CD14-positive monocyte (primary cell): ENCODE measurements at regions not wholly inside any gene's neighbourhood (a gene's known extent, or its start where the extent isn't known, plus 50 kb on each side); places are given as distances from the start of the nearest gene placed in this dataset.

Experiments
- DNase-seq, 3 donors: peaks; one replicate each; pipeline ENCODE4 v3.0.0-alpha.2; 2011 to 2022
- H2AFZ ChIP-seq: 2 replicates; pipeline ENCODE4 v1.6.0; 2012; ENCODE audit warnings: mild to moderate bottlenecking, low read depth, low read length, inconsistent platforms; ENCODE audit not compliant: insufficient read depth, poor library complexity, severe bottlenecking
- H3K27ac ChIP-seq, 2 donors: 1 replicate in 1 of 2; 2 replicates in 1 of 2; pipeline ENCODE4 v1.5.1; 2012 to 2013; ENCODE audit warnings: low read length in 2 of 2, control low read depth in 1 of 2, inconsistent platforms in 1 of 2, low read depth in 1 of 2, mild to moderate bottlenecking in 1 of 2
- H3K27me3 ChIP-seq, 2 donors: one replicate each; pipeline versions ENCODE4 v1.6.0 to v1.6.1; 2011 to 2013; ENCODE audit warnings: low read length in 2 of 2; ENCODE audit not compliant: control insufficient read depth in 2 of 2, insufficient read depth in 2 of 2
- H3K36me3 ChIP-seq, 2 donors: replicated peaks in 1 of 2; 1 replicate in 1 of 2; 2 replicates in 1 of 2; pipeline versions ENCODE4 v1.5.1 to v1.6.1; 2012 to 2013; ENCODE audit warnings: low read length in 2 of 2, control low read depth in 1 of 2, inconsistent platforms in 1 of 2, mild to moderate bottlenecking in 1 of 2; ENCODE audit not compliant: insufficient read depth in 2 of 2, control insufficient read depth in 1 of 2
- H3K4me1 ChIP-seq, 2 donors: 1 replicate in 1 of 2; 2 replicates in 1 of 2; pipeline versions ENCODE4 v1.5.1 to v1.6.1; 2012 to 2013; ENCODE audit warnings: low read length in 2 of 2, control low read depth in 1 of 2, inconsistent platforms in 1 of 2, mild to moderate bottlenecking in 1 of 2, moderate library complexity in 1 of 2; ENCODE audit not compliant: insufficient read depth in 2 of 2, control insufficient read depth in 1 of 2
- H3K4me2 ChIP-seq: replicated peaks from 2 replicates; pipeline ENCODE3; 2012; ENCODE audit warnings: low read length, moderate library complexity, mild to moderate bottlenecking; ENCODE audit not compliant: poor library complexity, severe bottlenecking; ENCODE audit errors: extremely low read depth
- H3K4me3 ChIP-seq, 3 experiments: fragments of 200-600 bp in 1 of 3; sonication (generic) in 1 of 3; replicated peaks in 1 of 3; 1 replicate in 2 of 3; 2 replicates in 1 of 3; pipeline ENCODE4 v1.5.1; 2011 to 2013; ENCODE audit warnings: low read length in 3 of 3, mild to moderate bottlenecking in 3 of 3, control low read depth in 2 of 3, low read depth in 2 of 3, inconsistent platforms in 1 of 3, moderate library complexity in 1 of 3
- H3K79me2 ChIP-seq: 2 replicates; pipeline ENCODE4 v1.6.0; 2012; ENCODE audit warnings: mild to moderate bottlenecking, control low read depth, inconsistent platforms, low read length, moderate library complexity; ENCODE audit not compliant: insufficient read depth
- H3K9ac ChIP-seq: 2 replicates; pipeline ENCODE4 v1.6.0; 2017; ENCODE audit warnings: low read length, mild to moderate bottlenecking; ENCODE audit not compliant: insufficient read depth, poor library complexity, severe bottlenecking
- H3K9me3 ChIP-seq, 2 donors: replicated peaks in 1 of 2; 1 replicate in 1 of 2; 2 replicates in 1 of 2; pipeline versions ENCODE4 v1.5.1 to v1.6.1; 2012 to 2013; ENCODE audit warnings: low read length in 2 of 2, control low read depth in 1 of 2; ENCODE audit not compliant: control insufficient read depth in 1 of 2, insufficient read depth in 1 of 2
- H4K20me1 ChIP-seq: 2 replicates; pipeline ENCODE4 v1.6.0; 2012; ENCODE audit warnings: mild to moderate bottlenecking, low read length, control low read depth, moderate library complexity; ENCODE audit not compliant: insufficient read depth
- H3K27ac Mint-ChIP-seq, 7 donors: one replicate each; pipeline ENCODE4 v1.8.0; 2020; ENCODE audit warnings: mild to moderate bottlenecking in 7 of 7, mixed read lengths in 7 of 7, moderate library complexity in 6 of 7, inconsistent platforms in 2 of 7
- H3K27me3 Mint-ChIP-seq, 3 donors: one replicate each; pipeline ENCODE4 v1.8.0; 2021 to 2022; ENCODE audit warnings: low read depth in 3 of 3, mild to moderate bottlenecking in 3 of 3, mixed read lengths in 3 of 3, moderate library complexity in 3 of 3, inconsistent platforms in 1 of 3
- H3K36me3 Mint-ChIP-seq, 2 donors: one replicate each; pipeline ENCODE4 v1.8.0; 2020; ENCODE audit warnings: mixed read lengths in 2 of 2, inconsistent platforms in 1 of 2, mild to moderate bottlenecking in 1 of 2
- H3K4me1 Mint-ChIP-seq: one replicate; pipeline ENCODE4 v1.8.0; 2020; ENCODE audit warnings: mild to moderate bottlenecking, mixed read lengths
- H3K4me3 Mint-ChIP-seq, 2 donors: one replicate each; pipeline ENCODE4 v1.8.0; 2020; ENCODE audit warnings: mild to moderate bottlenecking in 2 of 2, mixed read lengths in 2 of 2, moderate library complexity in 1 of 2
- H3K9me3 Mint-ChIP-seq, 7 donors: one replicate each; pipeline ENCODE4 v1.8.0; 2020 to 2022; ENCODE audit warnings: mixed read lengths in 7 of 7, mild to moderate bottlenecking in 6 of 7, moderate library complexity in 6 of 7, inconsistent platforms in 2 of 7
- WGBS: methylation state at CpG from one replicate; pipeline ENCODE4 v1.1.5; 2013; ENCODE audit warnings: missing lambda C conversion rate; ENCODE audit not compliant: insufficient coverage; 5-methylcytosine and 5-hydroxymethylcytosine counted together
- intact Hi-C, 2 donors: fragments of 100-400 bp; cut with micrococcal nuclease; formaldehyde crosslinking; loops; one replicate each; pipeline versions ENCODE4 v1.15.0 to v1.15.1; 2023
- TF ChIP-seq, protein P1 (sequence below): fragments of 200-600 bp; IDR thresholded peaks from one replicate; pipeline ENCODE4 v1.8.0; 2022; ENCODE audit warnings: antibody characterized with exemption, mild to moderate bottlenecking

DNA sequence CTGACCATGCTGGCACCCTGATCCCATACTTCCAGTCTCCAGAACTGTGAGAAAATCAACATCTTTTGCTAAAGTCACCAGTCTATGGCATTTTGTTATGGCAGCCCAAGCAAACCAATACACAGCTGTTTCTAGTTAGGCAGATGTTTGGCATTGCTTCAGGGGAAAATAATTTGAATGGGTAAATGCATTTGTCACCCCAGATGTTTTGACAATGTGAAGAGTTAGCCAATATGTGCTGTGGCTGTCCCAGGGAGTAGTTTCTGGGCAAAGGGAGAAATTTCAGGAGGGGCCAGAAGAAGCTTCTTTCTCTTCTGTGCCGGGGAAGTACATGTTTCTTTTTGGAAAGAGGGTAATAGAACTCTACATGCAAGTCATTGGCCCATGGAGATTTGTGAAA lies 619.0 kb downstream of the SLC4A3 start:
- Histone ChIP-seq H3K36me3 (no peaks in the 10 kb centered on the region), H3K4me3 (no peak overlapping the region), H3K79me2 (no peaks in the 10 kb centered on the region), H3K9me3 (peaks cover 0 to 20% of the 10 kb centered on the region in 2 donors), H3K27me3 (no peaks in the 10 kb centered on the region), H3K4me1 (no peaks in the 10 kb centered on the region), H3K9ac (no peak overlapping the region), H3K4me2 (no peak overlapping the region), H3K27ac (no peak overlapping the region), H4K20me1 (no peaks in the 10 kb centered on the region), H2AFZ (no peak overlapping the region)
- DNase-seq, result no peak
- TF ChIP-seq, protein P1, sequence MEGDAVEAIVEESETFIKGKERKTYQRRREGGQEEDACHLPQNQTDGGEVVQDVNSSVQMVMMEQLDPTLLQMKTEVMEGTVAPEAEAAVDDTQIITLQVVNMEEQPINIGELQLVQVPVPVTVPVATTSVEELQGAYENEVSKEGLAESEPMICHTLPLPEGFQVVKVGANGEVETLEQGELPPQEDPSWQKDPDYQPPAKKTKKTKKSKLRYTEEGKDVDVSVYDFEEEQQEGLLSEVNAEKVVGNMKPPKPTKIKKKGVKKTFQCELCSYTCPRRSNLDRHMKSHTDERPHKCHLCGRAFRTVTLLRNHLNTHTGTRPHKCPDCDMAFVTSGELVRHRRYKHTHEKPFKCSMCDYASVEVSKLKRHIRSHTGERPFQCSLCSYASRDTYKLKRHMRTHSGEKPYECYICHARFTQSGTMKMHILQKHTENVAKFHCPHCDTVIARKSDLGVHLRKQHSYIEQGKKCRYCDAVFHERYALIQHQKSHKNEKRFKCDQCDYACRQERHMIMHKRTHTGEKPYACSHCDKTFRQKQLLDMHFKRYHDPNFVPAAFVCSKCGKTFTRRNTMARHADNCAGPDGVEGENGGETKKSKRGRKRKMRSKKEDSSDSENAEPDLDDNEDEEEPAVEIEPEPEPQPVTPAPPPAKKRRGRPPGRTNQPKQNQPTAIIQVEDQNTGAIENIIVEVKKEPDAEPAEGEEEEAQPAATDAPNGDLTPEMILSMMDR, result no peak
- Mint-ChIP-seq H3K36me3 (no peaks in the 10 kb centered on the region), H3K27me3 (peaks cover 0 to 2% (median 0%) of the 10 kb centered on the region in 3 donors), H3K4me3 (no peak overlapping the region), H3K9me3 (peaks cover 0 to 13% (median 6%) of the 10 kb centered on the region in 7 donors), H3K4me1 (no peaks in the 10 kb centered on the region), H3K27ac (no peak overlapping the region)
- no CpG with 5 or more reads among the region's 1 CpG for WGBS
- intact Hi-C loops, result no loop called here

DNA sequence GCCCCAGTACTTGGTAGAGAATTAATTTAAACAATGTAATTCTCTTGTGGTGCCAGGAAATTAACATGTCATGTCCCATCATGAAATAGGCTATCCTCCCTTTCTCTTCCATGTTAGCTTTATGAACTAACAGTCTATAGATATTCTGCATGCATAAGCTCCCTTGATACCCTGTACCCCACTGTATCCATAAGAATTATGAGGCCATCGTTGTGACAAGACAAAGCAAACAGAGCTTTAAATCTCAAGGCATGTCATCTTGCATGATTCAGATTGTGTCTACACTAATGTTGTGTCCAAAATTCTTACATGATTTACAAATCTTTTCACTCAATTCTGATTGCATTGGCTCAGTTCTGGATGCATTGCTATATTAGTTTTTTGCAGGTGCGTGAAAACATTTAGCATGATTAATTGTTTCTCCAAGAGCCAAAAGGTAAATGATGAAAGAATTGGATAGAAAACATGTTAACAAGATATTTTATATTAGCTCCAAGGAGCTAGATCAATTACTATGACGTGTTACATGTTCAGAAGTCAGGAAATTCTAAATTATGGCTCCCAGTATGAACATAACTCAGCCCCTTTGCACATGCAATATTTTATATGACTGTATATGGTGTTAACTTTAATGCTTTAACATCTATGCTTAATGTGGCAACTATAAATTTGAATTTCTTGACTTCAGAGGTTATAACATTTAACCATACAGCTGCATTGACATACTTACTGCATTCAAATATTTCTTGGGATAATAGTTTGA lies 620.3 kb downstream of the SLC4A3 start:
- no peak for DNase-seq
- H3K4me2 ChIP-seq, result no peak overlapping the region
- Mint-ChIP-seq H3K4me3 (no peak overlapping the region), H3K27me3 (peaks cover 0 to 2% (median 0%) of the 10 kb centered on the region in 3 donors), H3K36me3 (no peaks in the 10 kb centered on the region), H3K4me1 (no peaks in the 10 kb centered on the region), H3K27ac (no peak overlapping the region), H3K9me3 (peaks cover 4 to 13% (median 7%) of the 10 kb centered on the region in 7 donors)
- WGBS, result no CpG with 5 or more reads among the region's 3 CpGs
- TF ChIP-seq, protein P1, result no peak
- no peaks in the 10 kb centered on the region for H4K20me1 ChIP-seq
- peaks cover 0 to 17% of the 10 kb centered on the region in 2 donors for H3K9me3 ChIP-seq
- no peak overlapping the region for H3K4me3 ChIP-seq
- intact Hi-C loops, result no loop called here
- H3K9ac ChIP-seq, result no peak overlapping the region
- H3K27ac ChIP-seq, result no peak overlapping the region
- H3K4me1 ChIP-seq, result no peaks in the 10 kb centered on the region
- H3K27me3 ChIP-seq, result no peaks in the 10 kb centered on the region
- H2AFZ ChIP-seq, result no peak overlapping the region
- H3K36me3 ChIP-seq, result no peaks in the 10 kb centered on the region
- H3K79me2 ChIP-seq, result no peaks in the 10 kb centered on the region
